Liver (tissue), 7 donors: ENCODE measurements at regions not wholly inside any gene's neighbourhood (a gene's known extent, or its start where the extent isn't known, plus 50 kb on each side); places are given as distances from the start of the nearest gene placed in this dataset.

Experiments
- DNase-seq: peaks from one replicate; pipeline ENCODE4 v3.0.0-alpha.2; 2017; ENCODE audit warnings: low spot score
- H3K27ac ChIP-seq, 2 donors: one replicate each; pipeline ENCODE4 v1.7.0; 2013; ENCODE audit warnings: inconsistent platforms in 2 of 2, low read length in 2 of 2, control low read depth in 1 of 2, low read depth in 1 of 2, mild to moderate bottlenecking in 1 of 2
- H3K27me3 ChIP-seq, 4 donors: one replicate each; pipeline versions ENCODE4 v1.6.1 to v1.7.0; 2013; ENCODE audit warnings: low read length in 3 of 4, inconsistent platforms in 1 of 4, mild to moderate bottlenecking in 1 of 4, moderate library complexity in 1 of 4; ENCODE audit not compliant: control insufficient read depth in 4 of 4, insufficient read depth in 4 of 4
- H3K36me3 ChIP-seq, 4 donors: one replicate each; pipeline versions ENCODE4 v1.6.1 to v1.7.0; 2013; ENCODE audit warnings: low read length in 3 of 4, mild to moderate bottlenecking in 3 of 4, low read depth in 1 of 4, moderate library complexity in 1 of 4; ENCODE audit not compliant: control insufficient read depth in 4 of 4, insufficient read depth in 3 of 4
- H3K4me1 ChIP-seq, 4 donors: one replicate each; pipeline versions ENCODE4 v1.6.1 to v1.7.0; 2013; ENCODE audit warnings: low read length in 3 of 4, mild to moderate bottlenecking in 3 of 4, moderate library complexity in 1 of 4; ENCODE audit not compliant: control insufficient read depth in 4 of 4, insufficient read depth in 4 of 4
- H3K4me3 ChIP-seq, 3 donors: one replicate each; pipeline versions ENCODE4 v1.6.1 to v1.7.0; 2013; ENCODE audit warnings: low read length in 3 of 3, control low read depth in 1 of 3, low read depth in 1 of 3, mild to moderate bottlenecking in 1 of 3
- H3K9ac ChIP-seq, 2 donors: one replicate each; pipeline ENCODE4 v1.7.0; 2013; ENCODE audit warnings: low read length in 2 of 2, mild to moderate bottlenecking in 2 of 2, moderate library complexity in 2 of 2, control low read depth in 1 of 2, low read depth in 1 of 2
- H3K9me3 ChIP-seq, 4 donors: one replicate each; pipeline versions ENCODE4 v1.6.1 to v1.7.0; 2013; ENCODE audit warnings: low read length in 3 of 4; ENCODE audit not compliant: control insufficient read depth in 4 of 4
- EGR1 ChIP-seq, 2 donors: IDR thresholded peaks; 2 replicates each; pipeline ENCODE4 v1.6.1; 2016 to 2018; ENCODE audit warnings: antibody characterized with exemption in 2 of 2, low read depth in 2 of 2
- FOXA2 ChIP-seq: IDR thresholded peaks from 2 replicates; pipeline ENCODE4 v1.6.1; 2016; ENCODE audit warnings: antibody characterized with exemption
- GABPA ChIP-seq, 2 donors: IDR thresholded peaks in 1 of 2; conservative IDR thresholded peaks in 1 of 2; 2 replicates each; pipeline ENCODE4 v1.6.1; 2016; ENCODE audit warnings: antibody characterized with exemption in 2 of 2, mild to moderate bottlenecking in 1 of 2, moderate library complexity in 1 of 2
- HNF4A ChIP-seq, 2 donors: conservative IDR thresholded peaks; 2 replicates each; pipeline ENCODE4 v1.6.1; 2016; ENCODE audit warnings: antibody characterized with exemption in 2 of 2, mild to moderate bottlenecking in 2 of 2
- HNF4G ChIP-seq: IDR thresholded peaks from 2 replicates; pipeline ENCODE4 v1.6.1; 2016; ENCODE audit warnings: antibody characterized with exemption
- RAD21 ChIP-seq, 2 donors: IDR thresholded peaks; 2 replicates each; pipeline ENCODE4 v1.6.1; 2016; ENCODE audit warnings: antibody characterized with exemption in 2 of 2, mild to moderate bottlenecking in 2 of 2
- RXRA ChIP-seq, 2 donors: IDR thresholded peaks; 2 replicates each; pipeline ENCODE4 v1.6.1; 2017 to 2018; ENCODE audit warnings: antibody characterized with exemption in 2 of 2, mild to moderate bottlenecking in 1 of 2
- SP1 ChIP-seq: IDR thresholded peaks from 2 replicates; pipeline ENCODE4 v1.6.1; 2018; ENCODE audit warnings: antibody characterized with exemption, mild to moderate bottlenecking
- TAF1 ChIP-seq: conservative IDR thresholded peaks from 2 replicates; pipeline ENCODE4 v1.6.1; 2016; ENCODE audit warnings: antibody characterized with exemption, mild to moderate bottlenecking
- YY1 ChIP-seq: IDR thresholded peaks from 2 replicates; pipeline ENCODE4 v1.6.1; 2016; ENCODE audit warnings: antibody characterized with exemption, mild to moderate bottlenecking
- WGBS: extraction: QIAGEN DNeasy Blood & Tissue Kit; methylation state at CpG from one replicate; pipeline ENCODE4 v1.1.7; 2013; 5-methylcytosine and 5-hydroxymethylcytosine counted together
- TF ChIP-seq, protein P1 (sequence below): IDR thresholded peaks from 2 replicates; pipeline ENCODE4 v1.6.1; 2016; ENCODE audit warnings: antibody characterized with exemption
- TF ChIP-seq, protein P2 (sequence below): IDR thresholded peaks from 2 replicates; pipeline ENCODE4 v1.6.1; 2016; ENCODE audit warnings: antibody characterized with exemption, mild to moderate bottlenecking
- TF ChIP-seq, protein P3 (sequence below): IDR thresholded peaks from 2 replicates; pipeline ENCODE4 v1.6.1; 2016; ENCODE audit warnings: antibody characterized with exemption
- donor health status: healthy.
- donor health status: healthy.
- donor health status: healthy.
- donor health status: healthy.

GRCh38 chr10:88161756-88162155 is 298.3 kb downstream of the PTEN start (continued):
- TF ChIP-seq, protein P1, sequence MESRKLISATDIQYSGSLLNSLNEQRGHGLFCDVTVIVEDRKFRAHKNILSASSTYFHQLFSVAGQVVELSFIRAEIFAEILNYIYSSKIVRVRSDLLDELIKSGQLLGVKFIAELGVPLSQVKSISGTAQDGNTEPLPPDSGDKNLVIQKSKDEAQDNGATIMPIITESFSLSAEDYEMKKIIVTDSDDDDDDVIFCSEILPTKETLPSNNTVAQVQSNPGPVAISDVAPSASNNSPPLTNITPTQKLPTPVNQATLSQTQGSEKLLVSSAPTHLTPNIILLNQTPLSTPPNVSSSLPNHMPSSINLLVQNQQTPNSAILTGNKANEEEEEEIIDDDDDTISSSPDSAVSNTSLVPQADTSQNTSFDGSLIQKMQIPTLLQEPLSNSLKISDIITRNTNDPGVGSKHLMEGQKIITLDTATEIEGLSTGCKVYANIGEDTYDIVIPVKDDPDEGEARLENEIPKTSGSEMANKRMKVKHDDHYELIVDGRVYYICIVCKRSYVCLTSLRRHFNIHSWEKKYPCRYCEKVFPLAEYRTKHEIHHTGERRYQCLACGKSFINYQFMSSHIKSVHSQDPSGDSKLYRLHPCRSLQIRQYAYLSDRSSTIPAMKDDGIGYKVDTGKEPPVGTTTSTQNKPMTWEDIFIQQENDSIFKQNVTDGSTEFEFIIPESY, result no peak
- TF ChIP-seq FOXA2, result no peak

DNA sequence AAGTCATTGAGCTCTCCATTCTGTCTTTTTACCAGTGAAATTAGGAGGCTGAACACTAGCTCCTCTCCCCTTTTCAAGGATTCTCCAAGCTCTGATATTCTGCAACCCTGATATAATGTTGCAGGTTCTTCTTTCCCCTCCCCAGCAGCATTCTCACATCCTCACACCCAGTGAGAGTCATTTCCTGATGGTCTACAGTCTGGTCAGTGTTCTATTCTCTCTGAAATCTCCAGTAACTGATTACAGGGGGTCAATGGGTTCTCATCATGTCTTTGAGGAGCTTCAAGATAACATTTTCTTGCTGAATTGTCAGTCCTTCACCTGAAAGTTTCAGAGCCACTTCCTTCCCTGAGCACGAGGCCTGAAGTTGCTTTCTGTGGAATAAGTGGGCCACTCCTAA is 299.4 kb downstream of the PTEN start:
- no peaks in the 10 kb centered on the region for H3K4me1 ChIP-seq
- TF ChIP-seq EGR1 (IDR thresholded peaks at IDR 0.05; ENCODE audit: low read depth in 2 of 2) (no peak), TAF1 (no peak), RAD21 (IDR thresholded peaks at IDR 0.05) (no peak), RXRA (IDR thresholded peaks at IDR 0.05) (no peak), YY1 (no peak)
- no peak overlapping the region for H3K9ac ChIP-seq
- 71% methylated on average over 1 of the region's 1 CpG for WGBS
- H3K27me3 ChIP-seq, result no peaks in the 10 kb centered on the region
- DNase-seq, result no peak
- no peak overlapping the region for H3K27ac ChIP-seq
- H3K9me3 ChIP-seq, result no peaks in the 10 kb centered on the region
- no peak overlapping the region for H3K4me3 ChIP-seq
- H3K36me3 ChIP-seq, result no peaks in the 10 kb centered on the region

GRCh38 chr10:88163572-88163971 is 300.1 kb downstream of the PTEN start:
- TF ChIP-seq GABPA (IDR thresholded peaks at IDR 0.05 in 1 of 2, conservative IDR thresholded peaks at IDR 0.05 in 1 of 2) (no peak), EGR1 (IDR thresholded peaks at IDR 0.05; ENCODE audit: low read depth in 2 of 2) (no peak), HNF4G (no peak), SP1 (no peak), RXRA (IDR thresholded peaks at IDR 0.05) (no peak), FOXA2 (no peak), RAD21 (IDR thresholded peaks at IDR 0.05) (no peak), HNF4A (conservative IDR thresholded peaks at IDR 0.05) (no peak), YY1 (no peak)
- TF ChIP-seq, protein P2, sequence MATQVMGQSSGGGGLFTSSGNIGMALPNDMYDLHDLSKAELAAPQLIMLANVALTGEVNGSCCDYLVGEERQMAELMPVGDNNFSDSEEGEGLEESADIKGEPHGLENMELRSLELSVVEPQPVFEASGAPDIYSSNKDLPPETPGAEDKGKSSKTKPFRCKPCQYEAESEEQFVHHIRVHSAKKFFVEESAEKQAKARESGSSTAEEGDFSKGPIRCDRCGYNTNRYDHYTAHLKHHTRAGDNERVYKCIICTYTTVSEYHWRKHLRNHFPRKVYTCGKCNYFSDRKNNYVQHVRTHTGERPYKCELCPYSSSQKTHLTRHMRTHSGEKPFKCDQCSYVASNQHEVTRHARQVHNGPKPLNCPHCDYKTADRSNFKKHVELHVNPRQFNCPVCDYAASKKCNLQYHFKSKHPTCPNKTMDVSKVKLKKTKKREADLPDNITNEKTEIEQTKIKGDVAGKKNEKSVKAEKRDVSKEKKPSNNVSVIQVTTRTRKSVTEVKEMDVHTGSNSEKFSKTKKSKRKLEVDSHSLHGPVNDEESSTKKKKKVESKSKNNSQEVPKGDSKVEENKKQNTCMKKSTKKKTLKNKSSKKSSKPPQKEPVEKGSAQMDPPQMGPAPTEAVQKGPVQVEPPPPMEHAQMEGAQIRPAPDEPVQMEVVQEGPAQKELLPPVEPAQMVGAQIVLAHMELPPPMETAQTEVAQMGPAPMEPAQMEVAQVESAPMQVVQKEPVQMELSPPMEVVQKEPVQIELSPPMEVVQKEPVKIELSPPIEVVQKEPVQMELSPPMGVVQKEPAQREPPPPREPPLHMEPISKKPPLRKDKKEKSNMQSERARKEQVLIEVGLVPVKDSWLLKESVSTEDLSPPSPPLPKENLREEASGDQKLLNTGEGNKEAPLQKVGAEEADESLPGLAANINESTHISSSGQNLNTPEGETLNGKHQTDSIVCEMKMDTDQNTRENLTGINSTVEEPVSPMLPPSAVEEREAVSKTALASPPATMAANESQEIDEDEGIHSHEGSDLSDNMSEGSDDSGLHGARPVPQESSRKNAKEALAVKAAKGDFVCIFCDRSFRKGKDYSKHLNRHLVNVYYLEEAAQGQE, result no peak
- TF ChIP-seq, protein P3, sequence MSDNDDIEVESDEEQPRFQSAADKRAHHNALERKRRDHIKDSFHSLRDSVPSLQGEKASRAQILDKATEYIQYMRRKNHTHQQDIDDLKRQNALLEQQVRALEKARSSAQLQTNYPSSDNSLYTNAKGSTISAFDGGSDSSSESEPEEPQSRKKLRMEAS, result no peak

More at GRCh38 chr10:88163572-88163971, 300.1 kb downstream of the PTEN start:
- DNase-seq, result no peak
- no peaks in the 10 kb centered on the region for H3K36me3 ChIP-seq
- no peaks in the 10 kb centered on the region for H3K27me3 ChIP-seq
- H3K9me3 ChIP-seq, result no peaks in the 10 kb centered on the region
- whole genome bisulfite sequencing, result 94% methylated on average over 3 of the region's 3 CpGs
- H3K4me3 ChIP-seq, result no peak overlapping the region
- no peak overlapping the region for H3K27ac ChIP-seq
- no peaks in the 10 kb centered on the region for H3K4me1 ChIP-seq
- no peak overlapping the region for H3K9ac ChIP-seq
